ENCODE measurements at regions not wholly inside any gene's neighbourhood (a gene's known extent, or its start where the extent isn't known, plus 50 kb on each side); places are given as distances from the start of the nearest gene placed in this dataset.

DNA sequence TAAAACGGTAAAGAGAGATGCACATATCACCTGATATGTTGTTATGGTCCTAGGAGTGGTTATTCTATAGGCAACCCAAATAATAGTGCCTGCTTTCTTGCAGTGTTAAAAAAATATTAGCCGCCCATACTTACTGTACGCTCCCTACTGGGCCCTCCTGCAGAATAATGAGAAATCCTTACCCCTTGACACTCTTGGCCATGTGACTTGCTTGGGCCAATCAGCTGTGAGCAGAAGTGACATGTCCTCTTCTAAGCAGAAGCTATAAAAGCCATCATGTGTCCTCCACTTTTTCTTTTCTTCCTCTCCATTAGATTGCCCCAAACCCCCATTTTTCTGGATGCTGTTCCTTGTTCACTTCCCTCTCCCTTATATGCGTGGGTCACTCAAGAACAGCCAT lies 90.5 kb upstream of the SPRED2 start:
- no peak for TF ChIP-seq POLR2AphosphoS5 (IDR thresholded peaks at IDR 0.05)
- TF ChIP-seq, protein P1, sequence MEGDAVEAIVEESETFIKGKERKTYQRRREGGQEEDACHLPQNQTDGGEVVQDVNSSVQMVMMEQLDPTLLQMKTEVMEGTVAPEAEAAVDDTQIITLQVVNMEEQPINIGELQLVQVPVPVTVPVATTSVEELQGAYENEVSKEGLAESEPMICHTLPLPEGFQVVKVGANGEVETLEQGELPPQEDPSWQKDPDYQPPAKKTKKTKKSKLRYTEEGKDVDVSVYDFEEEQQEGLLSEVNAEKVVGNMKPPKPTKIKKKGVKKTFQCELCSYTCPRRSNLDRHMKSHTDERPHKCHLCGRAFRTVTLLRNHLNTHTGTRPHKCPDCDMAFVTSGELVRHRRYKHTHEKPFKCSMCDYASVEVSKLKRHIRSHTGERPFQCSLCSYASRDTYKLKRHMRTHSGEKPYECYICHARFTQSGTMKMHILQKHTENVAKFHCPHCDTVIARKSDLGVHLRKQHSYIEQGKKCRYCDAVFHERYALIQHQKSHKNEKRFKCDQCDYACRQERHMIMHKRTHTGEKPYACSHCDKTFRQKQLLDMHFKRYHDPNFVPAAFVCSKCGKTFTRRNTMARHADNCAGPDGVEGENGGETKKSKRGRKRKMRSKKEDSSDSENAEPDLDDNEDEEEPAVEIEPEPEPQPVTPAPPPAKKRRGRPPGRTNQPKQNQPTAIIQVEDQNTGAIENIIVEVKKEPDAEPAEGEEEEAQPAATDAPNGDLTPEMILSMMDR (IDR thresholded peaks at IDR 0.05): no peak
